Astrocyte (in vitro differentiated cells and primary cell): ENCODE measurements at regions not wholly inside any gene's neighbourhood (a gene's known extent, or its start where the extent isn't known, plus 50 kb on each side); places are given as distances from the start of the nearest gene placed in this dataset.

Source experiments
- DNase-seq: peaks from one replicate; pipeline ENCODE4 v3.0.0-alpha.2; 2010; ENCODE audit warnings: low read depth
- FAIRE-seq: peaks from 2 replicates; lab custom pipeline; 2011; peaks lifted over from hg19 to GRCh38; lab: Jason Lieb, UNC
- H2AFZ ChIP-seq: 2 replicates; pipeline ENCODE4 v1.6.0; 2012; ENCODE audit warnings: low read depth, low read length, inconsistent platforms
- H3K27ac ChIP-seq: 2 replicates; pipeline ENCODE4 v1.5.1; 2011; ENCODE audit warnings: low read depth, low read length, inconsistent platforms
- H3K27me3 ChIP-seq: 2 replicates; pipeline ENCODE4 v1.6.0; 2011; ENCODE audit warnings: low read length, inconsistent platforms; ENCODE audit not compliant: insufficient read depth
- H3K36me3 ChIP-seq: 2 replicates; pipeline ENCODE4 v1.5.1; 2011; ENCODE audit warnings: low read length, inconsistent platforms; ENCODE audit not compliant: insufficient read depth
- H3K4me1 ChIP-seq: 2 replicates; pipeline ENCODE4 v1.5.1; 2011; ENCODE audit warnings: low read length, inconsistent platforms; ENCODE audit not compliant: insufficient read depth
- H3K4me2 ChIP-seq: 2 replicates; pipeline ENCODE4 v1.6.0; 2012; ENCODE audit warnings: low read length, inconsistent platforms
- H3K4me3 ChIP-seq: 2 replicates; pipeline ENCODE4 v1.5.1; 2011; ENCODE audit warnings: low read depth, mild to moderate bottlenecking, low read length, inconsistent platforms; ENCODE audit not compliant: insufficient read depth
- H3K79me2 ChIP-seq: 2 replicates; pipeline ENCODE4 v1.6.0; 2012; ENCODE audit warnings: mild to moderate bottlenecking, low read length, inconsistent platforms; ENCODE audit not compliant: insufficient read depth
- H3K9ac ChIP-seq: 2 replicates; pipeline ENCODE4 v1.6.0; 2012; ENCODE audit warnings: mild to moderate bottlenecking, low read length, inconsistent platforms
- H3K9me3 ChIP-seq: 2 replicates; pipeline ENCODE4 v1.5.1; 2012; ENCODE audit warnings: low read depth, mild to moderate bottlenecking, low read length, inconsistent platforms; ENCODE audit not compliant: insufficient read depth
- H4K20me1 ChIP-seq: 2 replicates; pipeline ENCODE4 v1.6.0; 2012; ENCODE audit warnings: low read length, inconsistent platforms; ENCODE audit not compliant: insufficient read depth
- H3K27ac Mint-ChIP-seq: one replicate; pipeline ENCODE4 v1.8.0; 2021; ENCODE audit warnings: mild to moderate bottlenecking, mixed read lengths; ENCODE audit not compliant: unreplicated experiment
- H3K27me3 Mint-ChIP-seq: one replicate; pipeline ENCODE4 v1.8.0; 2021; ENCODE audit warnings: low read depth, mixed read lengths; ENCODE audit not compliant: unreplicated experiment
- H3K36me3 Mint-ChIP-seq: one replicate; pipeline ENCODE4 v1.8.0; 2021; ENCODE audit warnings: low read depth, mixed read lengths; ENCODE audit not compliant: unreplicated experiment
- H3K4me1 Mint-ChIP-seq: one replicate; pipeline ENCODE4 v1.8.0; 2021; ENCODE audit warnings: low read depth, mixed read lengths; ENCODE audit not compliant: unreplicated experiment
- H3K4me3 Mint-ChIP-seq: one replicate; pipeline ENCODE4 v1.8.0; 2021; ENCODE audit warnings: mild to moderate bottlenecking, moderate library complexity, mixed read lengths; ENCODE audit not compliant: unreplicated experiment
- H3K9me3 Mint-ChIP-seq: one replicate; pipeline ENCODE4 v1.8.0; 2021; ENCODE audit warnings: mild to moderate bottlenecking, mixed read lengths; ENCODE audit not compliant: unreplicated experiment
- CTCF ChIP-seq: IDR thresholded peaks from 2 replicates; pipeline ENCODE4 v1.5.1; 2011; ENCODE audit warnings: low read depth, mild to moderate bottlenecking, inconsistent platforms, low read length, moderate library complexity; ENCODE audit not compliant: insufficient read depth
- EZH2 ChIP-seq: IDR thresholded peaks from 2 replicates; pipeline ENCODE4 v1.6.1; 2012; ENCODE audit warnings: mild to moderate bottlenecking, low read length, inconsistent platforms; ENCODE audit not compliant: insufficient read depth

GRCh38 chr16:47876511-47876910, 279.3 kb downstream of the ABCC12 start:
- TF ChIP-seq EZH2 = no peak
- TF ChIP-seq CTCF = no peak
- H3K9me3 Mint-ChIP-seq = no peaks in the 10 kb centered on the region
- Histone ChIP-seq H3K4me2 (no peak overlapping the region), H3K9ac (no peak overlapping the region), H3K9me3 (no peaks in the 10 kb centered on the region), H4K20me1 (no peaks in the 10 kb centered on the region), H3K4me1 (no peaks in the 10 kb centered on the region), H2AFZ (no peak overlapping the region), H3K79me2 (no peaks in the 10 kb centered on the region), H3K36me3 (no peaks in the 10 kb centered on the region), H3K27ac (no peak overlapping the region), H3K4me3 (no peak overlapping the region), H3K27me3 (no peaks in the 10 kb centered on the region)
- peaks cover 2% of the 10 kb centered on the region for H3K36me3 Mint-ChIP-seq
- no peak for FAIRE-seq
- no peak overlapping the region for H3K27ac Mint-ChIP-seq
- H3K4me3 Mint-ChIP-seq = no peak overlapping the region
- no peak for DNase-seq
- H3K4me1 Mint-ChIP-seq = no peaks in the 10 kb centered on the region
- peaks cover 11% of the 10 kb centered on the region for H3K27me3 Mint-ChIP-seq

- Histone ChIP-seq H4K20me1 (no peaks in the 10 kb centered on the region), H3K9me3 (no peaks in the 10 kb centered on the region), H3K4me2 (no peak overlapping the region), H3K9ac (no peak overlapping the region), H3K79me2 (no peaks in the 10 kb centered on the region), H2AFZ (no peak overlapping the region), H3K27ac (no peak overlapping the region), H3K36me3 (no peaks in the 10 kb centered on the region), H3K4me3 (no peak overlapping the region), H3K4me1 (no peaks in the 10 kb centered on the region), H3K27me3 (no peaks in the 10 kb centered on the region)
- DNase-seq (no peak), FAIRE-seq (no peak)
- Mint-ChIP-seq H3K27me3 (peaks cover 4% of the 10 kb centered on the region), H3K36me3 (peaks cover 2% of the 10 kb centered on the region), H3K4me3 (no peak overlapping the region), H3K4me1 (no peaks in the 10 kb centered on the region), H3K27ac (no peak overlapping the region), H3K9me3 (peaks cover 2% of the 10 kb centered on the region)
- TF ChIP-seq CTCF (no peak), EZH2 (no peak)
Observed at GRCh38 chr16:47873434-47873833, 282.4 kb downstream of the ABCC12 start.

- TF ChIP-seq EZH2 (no peak), CTCF (no peak)
- no peak for FAIRE-seq
- Histone ChIP-seq H3K36me3 (no peaks in the 10 kb centered on the region), H4K20me1 (no peaks in the 10 kb centered on the region), H3K4me2 (no peak overlapping the region), H2AFZ (no peak overlapping the region), H3K4me3 (no peak overlapping the region), H3K9ac (no peak overlapping the region), H3K9me3 (no peaks in the 10 kb centered on the region), H3K4me1 (no peaks in the 10 kb centered on the region), H3K79me2 (no peaks in the 10 kb centered on the region), H3K27me3 (no peaks in the 10 kb centered on the region), H3K27ac (no peak overlapping the region)
- Mint-ChIP-seq H3K27me3 (no peaks in the 10 kb centered on the region), H3K36me3 (no peaks in the 10 kb centered on the region), H3K9me3 (peaks cover 2% of the 10 kb centered on the region), H3K4me1 (no peaks in the 10 kb centered on the region), H3K27ac (no peak overlapping the region), H3K4me3 (no peak overlapping the region)
- DNase-seq = no peak
Observed at GRCh38 chr16:47872225-47872624, 283.6 kb downstream of the ABCC12 start.
